ENCODE measurements at regions not wholly inside any gene's neighbourhood (a gene's known extent, or its start where the extent isn't known, plus 50 kb on each side); places are given as distances from the start of the nearest gene placed in this dataset.

GRCh38 chr2:20107776-20108175 lies 56.3 kb upstream of the LAPTM4A start:
- no peak for TF ChIP-seq CTCF (IDR thresholded peaks at IDR 0.05; ENCODE audit: poor library complexity, severe bottlenecking)
- Histone ChIP-seq H3K27ac (ENCODE audit: poor library complexity, severe bottlenecking) (peak overlapping the region; percentile 52), H3K4me1 (ENCODE audit: insufficient read depth, poor library complexity, severe bottlenecking) (peaks cover 19% of the 10 kb centered on the region), H3K27me3 (ENCODE audit: insufficient read depth, poor library complexity, severe bottlenecking) (no peaks in the 10 kb centered on the region), H3K9me3 (ENCODE audit: severe bottlenecking) (no peaks in the 10 kb centered on the region), H3K36me3 (ENCODE audit: low read depth) (no peaks in the 10 kb centered on the region), H3K4me3 (ENCODE audit: severe bottlenecking) (no peak overlapping the region)
- ATAC-seq (ENCODE audit: low read depth), result no peak
- no peak for DNase-seq (ENCODE audit: low spot score)

- Histone ChIP-seq H3K36me3 (ENCODE audit: low read depth) (no peaks in the 10 kb centered on the region), H3K9me3 (ENCODE audit: severe bottlenecking) (no peaks in the 10 kb centered on the region), H3K27me3 (ENCODE audit: insufficient read depth, poor library complexity, severe bottlenecking) (no peaks in the 10 kb centered on the region), H3K4me3 (ENCODE audit: severe bottlenecking) (no peak overlapping the region), H3K4me1 (ENCODE audit: insufficient read depth, poor library complexity, severe bottlenecking) (peaks cover 19% of the 10 kb centered on the region), H3K27ac (ENCODE audit: poor library complexity, severe bottlenecking) (peak overlapping the region; percentile 52)
- no peak for TF ChIP-seq CTCF (IDR thresholded peaks at IDR 0.05; ENCODE audit: poor library complexity, severe bottlenecking)
- no peak for ATAC-seq (ENCODE audit: low read depth)
- DNase-seq (ENCODE audit: low spot score), result no peak
These were observed 55.9 kb upstream of the LAPTM4A start for GRCh38 chr2:20107352-20107751.

GRCh38 chr2:20106746-20107145 lies 55.3 kb upstream of the LAPTM4A start:
- H3K9me3 ChIP-seq (ENCODE audit: severe bottlenecking), result no peaks in the 10 kb centered on the region
- peak; percentile 74 for ATAC-seq (ENCODE audit: low read depth)
- peak overlapping the region; percentile 52 for H3K27ac ChIP-seq (ENCODE audit: poor library complexity, severe bottlenecking)
- no peaks in the 10 kb centered on the region for H3K27me3 ChIP-seq (ENCODE audit: insufficient read depth, poor library complexity, severe bottlenecking)
- peak; percentile 95 for TF ChIP-seq CTCF (IDR thresholded peaks at IDR 0.05; ENCODE audit: poor library complexity, severe bottlenecking)
- peak overlapping the region; percentile 30 for H3K4me3 ChIP-seq (ENCODE audit: severe bottlenecking)
- peak; percentile 83 for DNase-seq (ENCODE audit: low spot score)
- peaks cover 19% of the 10 kb centered on the region for H3K4me1 ChIP-seq (ENCODE audit: insufficient read depth, poor library complexity, severe bottlenecking)
- no peaks in the 10 kb centered on the region for H3K36me3 ChIP-seq (ENCODE audit: low read depth)

GRCh38 chr2:20104900-20105545 lies 53.6 kb upstream of the LAPTM4A start:
- Histone ChIP-seq H3K27me3 (ENCODE audit: insufficient read depth, poor library complexity, severe bottlenecking) (no peaks in the 10 kb centered on the region), H3K36me3 (ENCODE audit: low read depth) (no peaks in the 10 kb centered on the region), H3K4me3 (ENCODE audit: severe bottlenecking) (no peak overlapping the region), H3K9me3 (ENCODE audit: severe bottlenecking) (no peaks in the 10 kb centered on the region), H3K27ac (ENCODE audit: poor library complexity, severe bottlenecking) (no peak overlapping the region), H3K4me1 (ENCODE audit: insufficient read depth, poor library complexity, severe bottlenecking) (peaks cover 19% of the 10 kb centered on the region)
- ATAC-seq (ENCODE audit: low read depth), result no peak
- TF ChIP-seq CTCF (IDR thresholded peaks at IDR 0.05; ENCODE audit: poor library complexity, severe bottlenecking), result no peak
- DNase-seq (ENCODE audit: low spot score), result no peak

- Histone ChIP-seq H3K27ac (ENCODE audit: poor library complexity, severe bottlenecking) (no peak overlapping the region), H3K36me3 (ENCODE audit: low read depth) (no peaks in the 10 kb centered on the region), H3K4me1 (ENCODE audit: insufficient read depth, poor library complexity, severe bottlenecking) (peaks cover 8% of the 10 kb centered on the region), H3K27me3 (ENCODE audit: insufficient read depth, poor library complexity, severe bottlenecking) (no peaks in the 10 kb centered on the region), H3K9me3 (ENCODE audit: severe bottlenecking) (no peaks in the 10 kb centered on the region), H3K4me3 (ENCODE audit: severe bottlenecking) (no peak overlapping the region)
- DNase-seq (ENCODE audit: low spot score) (no peak), ATAC-seq (ENCODE audit: low read depth) (peak; percentile 57)
- TF ChIP-seq CTCF (IDR thresholded peaks at IDR 0.05; ENCODE audit: poor library complexity, severe bottlenecking), result peak; percentile 79
These were observed 52.1 kb upstream of the LAPTM4A start for GRCh38 chr2:20103530-20103929.

All from RWPE2 (cell line).